Fibroblast of lung (primary cell): ENCODE measurements at regions not wholly inside any gene's neighbourhood (a gene's known extent, or its start where the extent isn't known, plus 50 kb on each side); places are given as distances from the start of the nearest gene placed in this dataset.

Source experiments
- DNase-seq, 2 donors: peaks; one replicate each; pipeline versions ENCODE4 v3.0.0 to v3.0.0-alpha.2; 2010; ENCODE audit warnings: low read depth in 2 of 2
- H2AFZ ChIP-seq: 2 replicates; pipeline ENCODE4 v1.5.1; 2012; ENCODE audit warnings: low read length, control low read depth, inconsistent platforms
- H3K27ac ChIP-seq: 2 replicates; pipeline ENCODE4 v1.5.1; 2011; ENCODE audit warnings: low read length, control low read depth; ENCODE audit not compliant: insufficient read depth
- H3K27me3 ChIP-seq: 2 replicates; pipeline ENCODE4 v1.5.1; 2011; ENCODE audit warnings: mild to moderate bottlenecking, low read length; ENCODE audit not compliant: control insufficient read depth, insufficient read depth
- H3K36me3 ChIP-seq: 2 replicates; pipeline ENCODE4 v1.5.1; 2011; ENCODE audit warnings: low read length; ENCODE audit not compliant: control insufficient read depth, insufficient read depth
- H3K4me1 ChIP-seq: 2 replicates; pipeline ENCODE4 v1.5.1; 2011; ENCODE audit warnings: low read length; ENCODE audit not compliant: control insufficient read depth, insufficient read depth; ENCODE audit errors: extremely low read depth
- H3K4me2 ChIP-seq: 2 replicates; pipeline ENCODE4 v1.5.1; 2011; ENCODE audit warnings: low read length, control low read depth; ENCODE audit not compliant: insufficient read depth; ENCODE audit errors: extremely low read depth
- H3K4me3 ChIP-seq, 4 experiments: fragments of 200-600 bp in 1 of 4; sonication (generic) in 1 of 4; replicated peaks in 1 of 4; 2 replicates each; pipeline ENCODE4 v1.5.1; 2011 to 2016; ENCODE audit warnings: low read length in 4 of 4, low read depth in 3 of 4, mild to moderate bottlenecking in 3 of 4, control low read depth in 2 of 4, inconsistent platforms in 1 of 4, mixed read lengths in 1 of 4; ENCODE audit not compliant: insufficient read depth in 1 of 4; ENCODE audit errors: control extremely low read depth in 1 of 4
- H3K79me2 ChIP-seq: 2 replicates; pipeline ENCODE4 v1.5.1; 2012; ENCODE audit warnings: mild to moderate bottlenecking, low read length, inconsistent platforms; ENCODE audit not compliant: control insufficient read depth, insufficient read depth
- H3K9ac ChIP-seq: 2 replicates; pipeline ENCODE4 v1.5.1; 2011; ENCODE audit warnings: mild to moderate bottlenecking, low read length, control low read depth; ENCODE audit not compliant: insufficient read depth
- H3K9me3 ChIP-seq: 2 replicates; pipeline ENCODE4 v1.5.1; 2012; ENCODE audit warnings: low read depth, low read length; ENCODE audit not compliant: control insufficient read depth, insufficient read depth
- H4K20me1 ChIP-seq: 2 replicates; pipeline ENCODE4 v1.5.1; 2011; ENCODE audit warnings: low read length; ENCODE audit not compliant: control insufficient read depth, insufficient read depth; ENCODE audit errors: extremely low read depth
- EZH2 ChIP-seq: IDR thresholded peaks from 2 replicates; pipeline ENCODE4 v1.5.1; 2012; ENCODE audit warnings: low read length, control low read depth, mild to moderate bottlenecking; ENCODE audit errors: missing control alignments
- TF ChIP-seq, protein P1 (sequence below), 2 donors: IDR thresholded peaks in 1 of 2; conservative IDR thresholded peaks in 1 of 2; 1 replicate in 1 of 2; 2 replicates in 1 of 2; pipeline ENCODE4 v1.5.1; 2011 to 2012; ENCODE audit warnings: low read length in 2 of 2, control low read depth in 1 of 2, inconsistent platforms in 1 of 2, low read depth in 1 of 2, mild to moderate bottlenecking in 1 of 2

DNA sequence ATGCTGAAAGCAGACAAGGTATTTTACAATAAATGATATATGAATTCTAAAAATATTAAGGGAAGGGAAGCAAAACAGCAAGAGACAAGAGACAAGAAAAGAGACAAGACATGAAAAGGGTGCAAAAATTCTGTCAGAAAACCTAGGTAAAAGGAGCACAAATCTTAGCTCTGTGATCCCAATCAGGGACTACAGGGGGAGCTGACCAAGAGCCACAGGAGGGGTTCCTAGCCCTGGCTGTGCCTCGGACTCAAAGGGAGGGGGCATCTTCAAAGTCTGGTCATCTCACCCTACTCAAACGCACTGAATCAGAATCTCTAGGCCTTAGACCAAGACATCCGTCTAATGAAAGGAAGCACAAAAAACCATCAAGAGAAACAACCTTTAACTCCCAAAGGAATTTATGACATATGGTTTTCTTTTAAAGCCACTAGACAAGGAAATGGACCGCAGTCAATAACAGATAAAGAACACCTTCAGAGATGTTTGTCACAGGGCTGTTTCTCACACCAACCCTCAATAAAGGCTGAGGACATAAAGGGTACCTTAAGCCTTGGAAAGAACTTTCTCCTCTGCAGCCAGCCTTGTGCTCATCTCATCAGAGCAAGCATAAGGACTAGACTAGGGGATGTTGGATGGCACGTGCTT lies 130.4 kb upstream of the CDYL start:
- no peak overlapping the region for H3K4me2 ChIP-seq
- H3K4me1 ChIP-seq, result no peaks in the 10 kb centered on the region
- no peak overlapping the region for H3K4me3 ChIP-seq
- no peaks in the 10 kb centered on the region for H3K27me3 ChIP-seq
- no peaks in the 10 kb centered on the region for H3K79me2 ChIP-seq
- H3K9me3 ChIP-seq, result no peaks in the 10 kb centered on the region
- H3K36me3 ChIP-seq, result no peaks in the 10 kb centered on the region
- no peak overlapping the region for H3K27ac ChIP-seq
- no peak overlapping the region for H2AFZ ChIP-seq
- no peaks in the 10 kb centered on the region for H4K20me1 ChIP-seq
- TF ChIP-seq, protein P1, sequence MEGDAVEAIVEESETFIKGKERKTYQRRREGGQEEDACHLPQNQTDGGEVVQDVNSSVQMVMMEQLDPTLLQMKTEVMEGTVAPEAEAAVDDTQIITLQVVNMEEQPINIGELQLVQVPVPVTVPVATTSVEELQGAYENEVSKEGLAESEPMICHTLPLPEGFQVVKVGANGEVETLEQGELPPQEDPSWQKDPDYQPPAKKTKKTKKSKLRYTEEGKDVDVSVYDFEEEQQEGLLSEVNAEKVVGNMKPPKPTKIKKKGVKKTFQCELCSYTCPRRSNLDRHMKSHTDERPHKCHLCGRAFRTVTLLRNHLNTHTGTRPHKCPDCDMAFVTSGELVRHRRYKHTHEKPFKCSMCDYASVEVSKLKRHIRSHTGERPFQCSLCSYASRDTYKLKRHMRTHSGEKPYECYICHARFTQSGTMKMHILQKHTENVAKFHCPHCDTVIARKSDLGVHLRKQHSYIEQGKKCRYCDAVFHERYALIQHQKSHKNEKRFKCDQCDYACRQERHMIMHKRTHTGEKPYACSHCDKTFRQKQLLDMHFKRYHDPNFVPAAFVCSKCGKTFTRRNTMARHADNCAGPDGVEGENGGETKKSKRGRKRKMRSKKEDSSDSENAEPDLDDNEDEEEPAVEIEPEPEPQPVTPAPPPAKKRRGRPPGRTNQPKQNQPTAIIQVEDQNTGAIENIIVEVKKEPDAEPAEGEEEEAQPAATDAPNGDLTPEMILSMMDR (conservative IDR thresholded peaks at IDR 0.05 in 1 of 2, IDR thresholded peaks at IDR 0.05 in 1 of 2; ENCODE audit: low read depth in 1 of 2, low read length in 2 of 2), result no peak
- no peak for TF ChIP-seq EZH2
- DNase-seq, result no peak
- no peak overlapping the region for H3K9ac ChIP-seq

DNA sequence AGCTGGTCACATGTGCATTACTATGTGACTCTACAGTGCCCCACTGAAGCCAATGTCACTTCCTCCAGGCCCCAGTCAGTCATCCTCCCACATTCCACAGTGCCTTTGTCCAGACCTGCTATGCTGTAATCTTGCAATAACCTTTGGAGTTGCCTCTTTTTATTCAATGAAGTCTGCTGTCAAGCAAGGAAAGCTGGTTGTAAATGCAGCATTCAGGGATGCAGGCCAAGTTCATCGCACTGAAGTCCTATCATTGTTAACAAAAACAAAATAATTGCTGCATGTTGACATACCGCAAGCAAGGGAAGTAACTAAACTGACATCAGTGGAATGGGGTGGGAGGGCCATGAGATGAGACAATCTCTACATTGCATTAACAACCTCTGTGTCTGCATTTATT lies 131.2 kb upstream of the CDYL start:
- no peak for TF ChIP-seq EZH2
- TF ChIP-seq, protein P1 (conservative IDR thresholded peaks at IDR 0.05 in 1 of 2, IDR thresholded peaks at IDR 0.05 in 1 of 2; ENCODE audit: low read depth in 1 of 2, low read length in 2 of 2), result no peak

DNA sequence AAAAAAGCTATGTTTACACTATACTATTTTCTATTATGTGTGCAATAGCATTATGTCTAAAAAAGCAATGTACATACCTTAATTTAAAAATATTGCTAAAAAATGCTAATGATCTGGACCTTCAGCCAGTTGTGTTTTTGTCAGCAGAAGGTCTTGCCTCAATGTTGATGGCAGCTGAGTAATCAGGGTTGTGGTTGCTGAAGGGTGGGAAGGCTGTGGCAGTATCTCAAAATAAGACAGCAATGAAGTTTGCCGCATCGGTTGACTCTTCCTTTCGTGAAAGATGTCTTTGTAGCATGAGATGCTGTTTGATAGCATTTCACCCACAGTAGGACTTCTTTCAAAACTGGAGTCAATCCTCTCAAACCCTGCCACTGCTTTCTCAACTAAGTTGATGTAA lies 134.7 kb upstream of the CDYL start:
- Histone ChIP-seq H2AFZ (no peak overlapping the region), H3K27ac (no peak overlapping the region), H3K27me3 (no peaks in the 10 kb centered on the region), H3K4me1 (no peaks in the 10 kb centered on the region), H4K20me1 (no peaks in the 10 kb centered on the region), H3K9me3 (no peaks in the 10 kb centered on the region), H3K9ac (no peak overlapping the region), H3K79me2 (no peaks in the 10 kb centered on the region), H3K4me2 (no peak overlapping the region), H3K4me3 (no peak overlapping the region), H3K36me3 (no peaks in the 10 kb centered on the region)
- TF ChIP-seq, protein P1 (conservative IDR thresholded peaks at IDR 0.05 in 1 of 2, IDR thresholded peaks at IDR 0.05 in 1 of 2; ENCODE audit: low read depth in 1 of 2, low read length in 2 of 2), result no peak
- no peak for TF ChIP-seq EZH2
- DNase-seq, result no peak

More for the DNA sequence above, 131.2 kb upstream of the CDYL start:
- DNase-seq, result no peak
- no peaks in the 10 kb centered on the region for H3K9me3 ChIP-seq
- no peaks in the 10 kb centered on the region for H3K36me3 ChIP-seq
- no peaks in the 10 kb centered on the region for H3K79me2 ChIP-seq
- H3K4me3 ChIP-seq, result no peak overlapping the region
- no peak overlapping the region for H3K27ac ChIP-seq
- H3K4me2 ChIP-seq, result no peak overlapping the region
- no peaks in the 10 kb centered on the region for H3K27me3 ChIP-seq
- H3K9ac ChIP-seq, result no peak overlapping the region
- no peak overlapping the region for H2AFZ ChIP-seq
- H4K20me1 ChIP-seq, result no peaks in the 10 kb centered on the region
- no peaks in the 10 kb centered on the region for H3K4me1 ChIP-seq
